Activated B cell treated with CpG ODN at 0.5 μM for 24 hours (primary cell): ENCODE measurements at regions not wholly inside any gene's neighbourhood (a gene's known extent, or its start where the extent isn't known, plus 50 kb on each side); places are given as distances from the start of the nearest gene placed in this dataset.

Experiments
- ATAC-seq: fragments of 200-7000 bp; cut with Tn5 transposase; one replicate; pipeline ENCODE4 v1.10.0; 2021; ENCODE audit warnings: low read depth, mild to moderate bottlenecking, moderate library complexity
- CTCF ChIA-PET: fragments of 350-600 bp; sonication (Branson Sonifier 250); formaldehyde crosslinking; loops from one replicate; lab custom pipeline; 2021; ENCODE audit warnings: antibody characterized with exemption; lab: Charles Lee
- POLR2A ChIA-PET: fragments of 350-600 bp; sonication (Branson Sonifier 250); formaldehyde crosslinking; loops from one replicate; lab custom pipeline; 2021; ENCODE audit warnings: antibody characterized with exemption; lab: Charles Lee
- DNase-seq: peaks from one replicate; pipeline ENCODE4 v3.0.0; 2022
- H3K27ac Mint-ChIP-seq: one replicate; pipeline ENCODE4 v1.8.0; 2020; ENCODE audit warnings: mixed read lengths
- H3K27me3 Mint-ChIP-seq: one replicate; pipeline ENCODE4 v1.8.0; 2021; ENCODE audit warnings: mixed read lengths
- H3K36me3 Mint-ChIP-seq: one replicate; pipeline ENCODE4 v1.8.0; 2021; ENCODE audit warnings: low read depth, mixed read lengths
- H3K4me1 Mint-ChIP-seq: one replicate; pipeline ENCODE4 v1.8.0; 2021; ENCODE audit warnings: mixed read lengths
- H3K4me3 Mint-ChIP-seq: one replicate; pipeline ENCODE4 v1.8.0; 2020; ENCODE audit warnings: mild to moderate bottlenecking, mixed read lengths
- H3K9me3 Mint-ChIP-seq: one replicate; pipeline ENCODE4 v1.8.0; 2020; ENCODE audit warnings: mixed read lengths
- intact Hi-C: fragments of 100-400 bp; cut with micrococcal nuclease; formaldehyde crosslinking; loops from one replicate; pipeline ENCODE4 v1.15.1; 2024
- TF ChIP-seq, protein P1 (sequence below): fragments of 200-600 bp; IDR thresholded peaks from one replicate; pipeline ENCODE4 v1.8.0; 2022; ENCODE audit warnings: antibody characterized with exemption, mild to moderate bottlenecking

DNA sequence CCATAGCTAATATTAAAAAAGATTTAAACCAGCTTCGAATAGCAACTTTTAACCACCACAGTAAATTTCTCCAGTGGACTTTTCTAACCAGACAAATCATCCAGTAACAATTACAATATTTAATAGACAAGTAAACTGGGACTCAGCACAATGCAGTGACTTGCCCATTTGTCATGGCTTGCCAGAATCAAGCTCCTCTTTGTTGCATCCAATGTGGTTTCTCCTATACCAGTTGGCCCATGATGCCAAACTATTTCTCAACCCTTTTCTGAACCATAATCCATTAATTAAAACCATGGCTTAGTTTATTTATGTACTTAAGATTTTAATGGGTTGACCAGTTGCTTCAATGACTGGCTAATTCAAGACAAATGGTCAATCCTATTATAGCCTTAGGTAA lies 64.4 kb downstream of the DIO2 start:
- POLR2A ChIA-PET, result no interaction called here
- Mint-ChIP-seq H3K4me1 (no peaks in the 10 kb centered on the region), H3K36me3 (no peaks in the 10 kb centered on the region), H3K9me3 (peaks cover 10% of the 10 kb centered on the region), H3K27ac (no peak overlapping the region), H3K27me3 (no peaks in the 10 kb centered on the region), H3K4me3 (no peak overlapping the region)
- ATAC-seq (no peak), DNase-seq (no peak)
- TF ChIP-seq, protein P1, sequence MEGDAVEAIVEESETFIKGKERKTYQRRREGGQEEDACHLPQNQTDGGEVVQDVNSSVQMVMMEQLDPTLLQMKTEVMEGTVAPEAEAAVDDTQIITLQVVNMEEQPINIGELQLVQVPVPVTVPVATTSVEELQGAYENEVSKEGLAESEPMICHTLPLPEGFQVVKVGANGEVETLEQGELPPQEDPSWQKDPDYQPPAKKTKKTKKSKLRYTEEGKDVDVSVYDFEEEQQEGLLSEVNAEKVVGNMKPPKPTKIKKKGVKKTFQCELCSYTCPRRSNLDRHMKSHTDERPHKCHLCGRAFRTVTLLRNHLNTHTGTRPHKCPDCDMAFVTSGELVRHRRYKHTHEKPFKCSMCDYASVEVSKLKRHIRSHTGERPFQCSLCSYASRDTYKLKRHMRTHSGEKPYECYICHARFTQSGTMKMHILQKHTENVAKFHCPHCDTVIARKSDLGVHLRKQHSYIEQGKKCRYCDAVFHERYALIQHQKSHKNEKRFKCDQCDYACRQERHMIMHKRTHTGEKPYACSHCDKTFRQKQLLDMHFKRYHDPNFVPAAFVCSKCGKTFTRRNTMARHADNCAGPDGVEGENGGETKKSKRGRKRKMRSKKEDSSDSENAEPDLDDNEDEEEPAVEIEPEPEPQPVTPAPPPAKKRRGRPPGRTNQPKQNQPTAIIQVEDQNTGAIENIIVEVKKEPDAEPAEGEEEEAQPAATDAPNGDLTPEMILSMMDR, result no peak
- intact Hi-C loops, result no loop called here
- CTCF ChIA-PET, result no interaction called here

GRCh38 chr14:80136358-80136757 lies 74.9 kb downstream of the DIO2 start:
- no peak overlapping the region for H3K27ac Mint-ChIP-seq
- ChIA-PET CTCF (no interaction called here), POLR2A (no interaction called here)
- intact Hi-C loops, result no loop called here
- TF ChIP-seq, protein P1, result no peak
- ATAC-seq, result no peak
- DNase-seq, result no peak
- no peak overlapping the region for H3K4me3 Mint-ChIP-seq
- H3K36me3 Mint-ChIP-seq, result no peaks in the 10 kb centered on the region
- H3K9me3 Mint-ChIP-seq, result peaks cover 15% of the 10 kb centered on the region
- H3K4me1 Mint-ChIP-seq, result no peaks in the 10 kb centered on the region
- no peaks in the 10 kb centered on the region for H3K27me3 Mint-ChIP-seq

GRCh38 chr14:80135305-80136088 lies 75.8 kb downstream of the DIO2 start:
- H3K9me3 Mint-ChIP-seq, result peaks cover 15% of the 10 kb centered on the region
- ChIA-PET POLR2A (no interaction called here), CTCF (no interaction called here)
- H3K4me1 Mint-ChIP-seq, result no peaks in the 10 kb centered on the region
- TF ChIP-seq, protein P1, result no peak
- H3K27me3 Mint-ChIP-seq, result no peaks in the 10 kb centered on the region
- H3K36me3 Mint-ChIP-seq, result no peaks in the 10 kb centered on the region
- no peak for DNase-seq
- H3K4me3 Mint-ChIP-seq, result no peak overlapping the region
- ATAC-seq, result no peak
- intact Hi-C loops, result no loop called here
- no peak overlapping the region for H3K27ac Mint-ChIP-seq

GRCh38 chr14:80134321-80134720 lies 77.0 kb downstream of the DIO2 start:
- Mint-ChIP-seq H3K27ac (no peak overlapping the region), H3K27me3 (no peaks in the 10 kb centered on the region), H3K36me3 (no peaks in the 10 kb centered on the region), H3K9me3 (peaks cover 15% of the 10 kb centered on the region), H3K4me1 (no peaks in the 10 kb centered on the region), H3K4me3 (no peak overlapping the region)
- ATAC-seq (no peak), DNase-seq (no peak)
- TF ChIP-seq, protein P1, result no peak
- ChIA-PET CTCF (no interaction called here), POLR2A (no interaction called here)
- intact Hi-C loops, result no loop called here

DNA sequence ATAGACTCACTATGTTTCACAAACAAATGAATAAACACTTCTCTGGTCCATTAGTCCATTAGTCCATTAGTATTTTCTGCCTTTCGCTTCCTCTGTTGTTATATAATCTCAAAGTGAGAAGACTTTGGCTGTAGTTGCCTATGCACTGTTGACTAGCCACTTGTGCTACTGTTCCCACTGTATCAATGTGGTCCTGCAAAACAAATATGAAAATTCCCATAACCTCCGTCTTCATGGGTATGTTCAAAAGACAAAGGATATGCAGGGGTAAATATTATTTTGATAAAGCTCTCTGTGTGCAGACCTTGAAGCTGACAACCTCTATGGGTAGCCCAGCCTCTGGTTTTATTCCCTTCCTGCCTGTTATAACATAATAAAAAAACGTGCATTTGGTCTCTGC lies 77.8 kb downstream of the DIO2 start:
- intact Hi-C loops, result no loop called here
- H3K9me3 Mint-ChIP-seq, result peaks cover 17% of the 10 kb centered on the region
- no peak for ATAC-seq
- no peak overlapping the region for H3K27ac Mint-ChIP-seq
- no peaks in the 10 kb centered on the region for H3K4me1 Mint-ChIP-seq
- no peak for DNase-seq
- no peaks in the 10 kb centered on the region for H3K36me3 Mint-ChIP-seq
- no peak overlapping the region for H3K4me3 Mint-ChIP-seq
- TF ChIP-seq, protein P1, result no peak
- H3K27me3 Mint-ChIP-seq, result no peaks in the 10 kb centered on the region
- POLR2A ChIA-PET, result no interaction called here
- CTCF ChIA-PET, result no interaction called here
